ENCODE measurements at regions not wholly inside any gene's neighbourhood (a gene's known extent, or its start where the extent isn't known, plus 50 kb on each side); places are given as distances from the start of the nearest gene placed in this dataset.

GRCh38 chr15:39255760-39256159 is 325.1 kb upstream of the THBS1 start:
- ChIA-PET POLR2A (no interaction called here), CTCF (no interaction called here)
- no peaks in the 10 kb centered on the region for H3K36me3 Mint-ChIP-seq
- H3K4me1 Mint-ChIP-seq, result no peaks in the 10 kb centered on the region
- no peaks in the 10 kb centered on the region for H3K9me3 Mint-ChIP-seq
- H3K27me3 Mint-ChIP-seq (ENCODE audit: low read depth), result no peaks in the 10 kb centered on the region
- no peak overlapping the region for H3K4me3 Mint-ChIP-seq
- no peak for ATAC-seq
- H3K27ac Mint-ChIP-seq, result no peak overlapping the region
- no peak for DNase-seq (ENCODE audit: low spot score)
- TF ChIP-seq, protein P1, sequence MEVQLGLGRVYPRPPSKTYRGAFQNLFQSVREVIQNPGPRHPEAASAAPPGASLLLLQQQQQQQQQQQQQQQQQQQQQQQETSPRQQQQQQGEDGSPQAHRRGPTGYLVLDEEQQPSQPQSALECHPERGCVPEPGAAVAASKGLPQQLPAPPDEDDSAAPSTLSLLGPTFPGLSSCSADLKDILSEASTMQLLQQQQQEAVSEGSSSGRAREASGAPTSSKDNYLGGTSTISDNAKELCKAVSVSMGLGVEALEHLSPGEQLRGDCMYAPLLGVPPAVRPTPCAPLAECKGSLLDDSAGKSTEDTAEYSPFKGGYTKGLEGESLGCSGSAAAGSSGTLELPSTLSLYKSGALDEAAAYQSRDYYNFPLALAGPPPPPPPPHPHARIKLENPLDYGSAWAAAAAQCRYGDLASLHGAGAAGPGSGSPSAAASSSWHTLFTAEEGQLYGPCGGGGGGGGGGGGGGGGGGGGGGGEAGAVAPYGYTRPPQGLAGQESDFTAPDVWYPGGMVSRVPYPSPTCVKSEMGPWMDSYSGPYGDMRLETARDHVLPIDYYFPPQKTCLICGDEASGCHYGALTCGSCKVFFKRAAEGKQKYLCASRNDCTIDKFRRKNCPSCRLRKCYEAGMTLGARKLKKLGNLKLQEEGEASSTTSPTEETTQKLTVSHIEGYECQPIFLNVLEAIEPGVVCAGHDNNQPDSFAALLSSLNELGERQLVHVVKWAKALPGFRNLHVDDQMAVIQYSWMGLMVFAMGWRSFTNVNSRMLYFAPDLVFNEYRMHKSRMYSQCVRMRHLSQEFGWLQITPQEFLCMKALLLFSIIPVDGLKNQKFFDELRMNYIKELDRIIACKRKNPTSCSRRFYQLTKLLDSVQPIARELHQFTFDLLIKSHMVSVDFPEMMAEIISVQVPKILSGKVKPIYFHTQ (CRISPR knock-in tag; IDR thresholded peaks at IDR 0.05), result no peak
- TF ChIP-seq ZNF396 (CRISPR knock-in tag; IDR thresholded peaks at IDR 0.05; ENCODE audit: borderline replicate concordance), result no peak
- TF ChIP-seq SP1 (CRISPR knock-in tag; conservative IDR thresholded peaks at IDR 0.05), result no peak
- TF ChIP-seq ZNF671 (CRISPR knock-in tag; IDR thresholded peaks at IDR 0.05), result no peak
- TF ChIP-seq ZNF423 (CRISPR knock-in tag; IDR thresholded peaks at IDR 0.05), result no peak
- TF ChIP-seq ZNF281 (CRISPR knock-in tag; IDR thresholded peaks at IDR 0.05), result no peak
- TF ChIP-seq EMX1 (CRISPR knock-in tag; IDR thresholded peaks at IDR 0.05), result no peak

DNA sequence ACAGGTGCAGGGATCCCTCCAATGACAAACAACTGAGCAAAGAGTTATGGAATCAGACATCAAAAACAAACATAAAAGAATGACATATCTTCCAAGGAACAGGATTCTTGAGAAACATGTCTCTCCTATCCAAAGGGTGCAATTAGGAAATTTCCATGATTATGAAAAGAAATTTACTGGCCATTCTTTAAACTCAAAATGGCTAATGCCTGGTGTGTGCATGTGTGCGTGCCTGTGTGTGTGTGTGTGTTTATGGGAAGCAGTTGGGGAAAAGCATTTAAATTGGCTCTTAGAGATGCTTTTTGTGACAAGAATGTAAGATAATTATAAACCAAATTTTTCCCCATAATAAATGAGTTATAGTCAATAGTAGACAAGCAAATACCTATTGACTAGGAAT is 320.5 kb upstream of the THBS1 start:
- no peaks in the 10 kb centered on the region for H3K27me3 Mint-ChIP-seq (ENCODE audit: low read depth)
- H3K9me3 Mint-ChIP-seq, result no peaks in the 10 kb centered on the region
- H3K36me3 Mint-ChIP-seq, result no peaks in the 10 kb centered on the region
- ATAC-seq (no peak), DNase-seq (ENCODE audit: low spot score) (no peak)
- POLR2A ChIA-PET, result no interaction called here
- no peaks in the 10 kb centered on the region for H3K4me1 Mint-ChIP-seq
- CTCF ChIA-PET, result no interaction called here
- H3K27ac Mint-ChIP-seq, result no peak overlapping the region
- no peak overlapping the region for H3K4me3 Mint-ChIP-seq
- TF ChIP-seq ZNF219 (CRISPR knock-in tag; IDR thresholded peaks at IDR 0.05; ENCODE audit: borderline replicate concordance) (no peak), GRHL2 (CRISPR knock-in tag; IDR thresholded peaks at IDR 0.05; ENCODE audit: insufficient replicate concordance, severe bottlenecking) (no peak), ZNF281 (CRISPR knock-in tag; IDR thresholded peaks at IDR 0.05) (no peak), TEAD1 (CRISPR knock-in tag; IDR thresholded peaks at IDR 0.05) (no peak), IRF1 (CRISPR knock-in tag; IDR thresholded peaks at IDR 0.05) (no peak), MLX (CRISPR knock-in tag; IDR thresholded peaks at IDR 0.05) (no peak), ZNF232 (CRISPR knock-in tag; IDR thresholded peaks at IDR 0.05) (no peak), ELF4 (CRISPR knock-in tag; IDR thresholded peaks at IDR 0.05; ENCODE audit: low read depth) (no peak)
- TF ChIP-seq, protein P2, sequence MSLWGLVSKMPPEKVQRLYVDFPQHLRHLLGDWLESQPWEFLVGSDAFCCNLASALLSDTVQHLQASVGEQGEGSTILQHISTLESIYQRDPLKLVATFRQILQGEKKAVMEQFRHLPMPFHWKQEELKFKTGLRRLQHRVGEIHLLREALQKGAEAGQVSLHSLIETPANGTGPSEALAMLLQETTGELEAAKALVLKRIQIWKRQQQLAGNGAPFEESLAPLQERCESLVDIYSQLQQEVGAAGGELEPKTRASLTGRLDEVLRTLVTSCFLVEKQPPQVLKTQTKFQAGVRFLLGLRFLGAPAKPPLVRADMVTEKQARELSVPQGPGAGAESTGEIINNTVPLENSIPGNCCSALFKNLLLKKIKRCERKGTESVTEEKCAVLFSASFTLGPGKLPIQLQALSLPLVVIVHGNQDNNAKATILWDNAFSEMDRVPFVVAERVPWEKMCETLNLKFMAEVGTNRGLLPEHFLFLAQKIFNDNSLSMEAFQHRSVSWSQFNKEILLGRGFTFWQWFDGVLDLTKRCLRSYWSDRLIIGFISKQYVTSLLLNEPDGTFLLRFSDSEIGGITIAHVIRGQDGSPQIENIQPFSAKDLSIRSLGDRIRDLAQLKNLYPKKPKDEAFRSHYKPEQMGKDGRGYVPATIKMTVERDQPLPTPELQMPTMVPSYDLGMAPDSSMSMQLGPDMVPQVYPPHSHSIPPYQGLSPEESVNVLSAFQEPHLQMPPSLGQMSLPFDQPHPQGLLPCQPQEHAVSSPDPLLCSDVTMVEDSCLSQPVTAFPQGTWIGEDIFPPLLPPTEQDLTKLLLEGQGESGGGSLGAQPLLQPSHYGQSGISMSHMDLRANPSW (CRISPR knock-in tag; conservative IDR thresholded peaks at IDR 0.05; ENCODE audit: low read depth), result no peak
- TF ChIP-seq, protein P3, sequence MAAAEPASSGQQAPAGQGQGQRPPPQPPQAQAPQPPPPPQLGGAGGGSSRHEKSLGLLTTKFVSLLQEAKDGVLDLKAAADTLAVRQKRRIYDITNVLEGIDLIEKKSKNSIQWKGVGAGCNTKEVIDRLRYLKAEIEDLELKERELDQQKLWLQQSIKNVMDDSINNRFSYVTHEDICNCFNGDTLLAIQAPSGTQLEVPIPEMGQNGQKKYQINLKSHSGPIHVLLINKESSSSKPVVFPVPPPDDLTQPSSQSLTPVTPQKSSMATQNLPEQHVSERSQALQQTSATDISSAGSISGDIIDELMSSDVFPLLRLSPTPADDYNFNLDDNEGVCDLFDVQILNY (CRISPR knock-in tag; IDR thresholded peaks at IDR 0.05), result no peak
